ENCODE measurements at regions not wholly inside any gene's neighbourhood (a gene's known extent, or its start where the extent isn't known, plus 50 kb on each side); places are given as distances from the start of the nearest gene placed in this dataset.
"Not testable (repeated sequence)": the region's sequence is repeated elsewhere in the genome, so short reads cannot be mapped to it uniquely, and the experiment has no call there.

- H3K9me3 ChIP-seq = peaks cover 0 to 5% of the 10 kb centered on the region in 2 donors
- no peak overlapping the region for H3K27ac ChIP-seq
- no peak for DNase-seq (ENCODE audit: low spot score)
- no peak overlapping the region for H3K4me3 ChIP-seq
- TF ChIP-seq CTCF (IDR thresholded peaks at IDR 0.05) = no peak
- H3K36me3 ChIP-seq = no peaks in the 10 kb centered on the region
- no peaks in the 10 kb centered on the region for H3K27me3 ChIP-seq
- H3K4me1 ChIP-seq = peaks cover 0 to 10% of the 10 kb centered on the region in 2 donors
Measured at GRCh38 chr20:1845163-1845523, 50.1 kb upstream of the SIRPA start.

GRCh38 chr20:1844325-1845162, 50.7 kb upstream of the SIRPA start:
- Histone ChIP-seq H3K27me3 (no peaks in the 10 kb centered on the region), H3K4me3 (no peak overlapping the region), H3K9me3 (peaks cover 0 to 5% of the 10 kb centered on the region in 2 donors), H3K27ac (no peak overlapping the region), H3K36me3 (no peaks in the 10 kb centered on the region), H3K4me1 (peaks cover 0 to 10% of the 10 kb centered on the region in 2 donors)
- TF ChIP-seq CTCF (IDR thresholded peaks at IDR 0.05) = no peak
- no peak for DNase-seq (ENCODE audit: low spot score)

GRCh38 chr20:1842281-1842680, 52.9 kb upstream of the SIRPA start:
- Histone ChIP-seq H3K4me3 (no peak overlapping the region), H3K4me1 (peaks cover 0 to 10% of the 10 kb centered on the region in 2 donors), H3K27ac (no peak overlapping the region), H3K36me3 (no peaks in the 10 kb centered on the region), H3K27me3 (no peaks in the 10 kb centered on the region), H3K9me3 (peaks cover 0 to 5% of the 10 kb centered on the region in 2 donors)
- TF ChIP-seq CTCF (IDR thresholded peaks at IDR 0.05) = no peak
- DNase-seq (ENCODE audit: low spot score) = no peak

- no peaks in the 10 kb centered on the region for H3K9me3 ChIP-seq
- DNase-seq (ENCODE audit: low spot score) = no peak
- H3K4me3 ChIP-seq = no peak overlapping the region
- TF ChIP-seq CTCF (IDR thresholded peaks at IDR 0.05) = no peak
- no peaks in the 10 kb centered on the region for H3K36me3 ChIP-seq
- no peaks in the 10 kb centered on the region for H3K27me3 ChIP-seq
- H3K27ac ChIP-seq = no peak overlapping the region
- peaks cover 0 to 10% of the 10 kb centered on the region in 2 donors for H3K4me1 ChIP-seq
Measured at GRCh38 chr20:1841554-1842140, 53.6 kb upstream of the SIRPA start.

GRCh38 chr20:1840817-1841553, 54.2 kb upstream of the SIRPA start:
- Histone ChIP-seq H3K27ac (no peak overlapping the region), H3K9me3 (no peaks in the 10 kb centered on the region), H3K27me3 (no peaks in the 10 kb centered on the region), H3K36me3 (no peaks in the 10 kb centered on the region), H3K4me1 (peaks cover 0 to 10% of the 10 kb centered on the region in 2 donors), H3K4me3 (no peak overlapping the region)
- no peak for TF ChIP-seq CTCF (IDR thresholded peaks at IDR 0.05)
- DNase-seq (ENCODE audit: low spot score) = no peak

GRCh38 chr20:1839376-1840317, 55.6 kb upstream of the SIRPA start:
- not testable (repeated sequence) for H3K4me3 ChIP-seq; H3K9me3 ChIP-seq; DNase-seq (ENCODE audit: low spot score); H3K4me1 ChIP-seq; H3K36me3 ChIP-seq; H3K27me3 ChIP-seq
- peak overlapping the region in 1 of 2 donors; percentile 12 for H3K27ac ChIP-seq
